Activated T-helper 1 cell treated with anti-CD3 and anti-CD28 coated beads, Interleukin-12 subunit alpha, Interleukin-12 subunit beta, Interleukin-2, Interleukin-4 antibody, amounts not matched to agents 30 ng/mL and 10 ng/mL and 1 ng/mL, durations not matched to agents 14 hours and 24 hours and 36 hours (primary cell): ENCODE measurements at regions not wholly inside any gene's neighbourhood (a gene's known extent, or its start where the extent isn't known, plus 50 kb on each side); places are given as distances from the start of the nearest gene placed in this dataset.
A peak's percentile ranks its signal among the peaks of the same experiment; 100 is the strongest.

Experiments used
- DNase-seq: peaks from one replicate; pipeline ENCODE4 v3.0.0; 2021; ENCODE audit warnings: low spot score
- H3K27ac Mint-ChIP-seq: one replicate; pipeline ENCODE4 v1.8.0; 2021; ENCODE audit warnings: mild to moderate bottlenecking, mixed read lengths
- H3K27me3 Mint-ChIP-seq: one replicate; pipeline ENCODE4 v1.8.0; 2022; ENCODE audit warnings: mild to moderate bottlenecking, moderate library complexity, mixed read lengths; ENCODE audit not compliant: insufficient read depth
- H3K36me3 Mint-ChIP-seq: one replicate; pipeline ENCODE4 v1.8.0; 2021; ENCODE audit warnings: low read depth, mixed read lengths
- H3K4me1 Mint-ChIP-seq: one replicate; pipeline ENCODE4 v1.8.0; 2021; ENCODE audit warnings: low read depth, mixed read lengths
- H3K4me3 Mint-ChIP-seq: one replicate; pipeline ENCODE4 v1.8.0; 2021; ENCODE audit warnings: mild to moderate bottlenecking, moderate library complexity, mixed read lengths
- H3K9me3 Mint-ChIP-seq: one replicate; pipeline ENCODE4 v1.8.0; 2021; ENCODE audit warnings: mixed read lengths
- intact Hi-C: fragments of 100-400 bp; cut with micrococcal nuclease; formaldehyde crosslinking; loops from one replicate; pipeline ENCODE4 v1.15.1; 2024

- no peak for DNase-seq
- Mint-ChIP-seq H3K27me3 (no peaks in the 10 kb centered on the region), H3K36me3 (no peaks in the 10 kb centered on the region), H3K4me3 (no peak overlapping the region), H3K27ac (no peak overlapping the region), H3K9me3 (no peaks in the 10 kb centered on the region), H3K4me1 (no peaks in the 10 kb centered on the region)
- intact Hi-C loops: loop anchor here (5.0 kb wide), 1 partner anchor 270 kb away; no protein-coding TSS in a partner anchor
Measured at GRCh38 chr4:138092060-138092459, 150.1 kb downstream of the SLC7A11 start.

GRCh38 chr4:138090918-138091676 is 151.1 kb downstream of the SLC7A11 start:
- Mint-ChIP-seq H3K4me3 (no peak overlapping the region), H3K27me3 (no peaks in the 10 kb centered on the region), H3K27ac (no peak overlapping the region), H3K9me3 (no peaks in the 10 kb centered on the region), H3K36me3 (no peaks in the 10 kb centered on the region), H3K4me1 (no peaks in the 10 kb centered on the region)
- no peak for DNase-seq
- intact Hi-C loops: loop anchor here (1.0 to 5.0 kb wide), 3 partner anchors 56 to 590 kb away; no protein-coding TSS in a partner anchor

GRCh38 chr4:138090150-138090917 is 151.8 kb downstream of the SLC7A11 start:
- intact Hi-C loops: loop anchor here (1.0 to 5.0 kb wide), 3 partner anchors 55 to 591 kb away; no protein-coding TSS in a partner anchor
- Mint-ChIP-seq H3K36me3 (no peaks in the 10 kb centered on the region), H3K27ac (no peak overlapping the region), H3K9me3 (no peaks in the 10 kb centered on the region), H3K4me1 (no peaks in the 10 kb centered on the region), H3K4me3 (no peak overlapping the region), H3K27me3 (no peaks in the 10 kb centered on the region)
- DNase-seq: peak; percentile 5

- Mint-ChIP-seq H3K9me3 (no peaks in the 10 kb centered on the region), H3K4me1 (no peaks in the 10 kb centered on the region), H3K27me3 (no peaks in the 10 kb centered on the region), H3K36me3 (no peaks in the 10 kb centered on the region), H3K27ac (no peak overlapping the region), H3K4me3 (no peak overlapping the region)
- intact Hi-C loops: no loop called here
- no peak for DNase-seq
Measured at GRCh38 chr4:138088449-138089208, 153.5 kb downstream of the SLC7A11 start.

GRCh38 chr4:138087066-138087719 is 155.0 kb downstream of the SLC7A11 start:
- Mint-ChIP-seq H3K36me3 (no peaks in the 10 kb centered on the region), H3K4me3 (no peak overlapping the region), H3K9me3 (no peaks in the 10 kb centered on the region), H3K27ac (no peak overlapping the region), H3K27me3 (no peaks in the 10 kb centered on the region), H3K4me1 (no peaks in the 10 kb centered on the region)
- DNase-seq: no peak
- intact Hi-C loops: no loop called here

- H3K9me3 Mint-ChIP-seq: no peaks in the 10 kb centered on the region
- H3K4me1 Mint-ChIP-seq: no peaks in the 10 kb centered on the region
- no peak for DNase-seq
- H3K36me3 Mint-ChIP-seq: no peaks in the 10 kb centered on the region
- H3K27me3 Mint-ChIP-seq: no peaks in the 10 kb centered on the region
- H3K4me3 Mint-ChIP-seq: no peak overlapping the region
- intact Hi-C loops: no loop called here
- no peak overlapping the region for H3K27ac Mint-ChIP-seq
Measured at GRCh38 chr4:138086611-138087041, 155.5 kb downstream of the SLC7A11 start.

GRCh38 chr4:138085736-138086305 is 156.3 kb downstream of the SLC7A11 start:
- Mint-ChIP-seq H3K27ac (no peak overlapping the region), H3K36me3 (no peaks in the 10 kb centered on the region), H3K9me3 (no peaks in the 10 kb centered on the region), H3K27me3 (no peaks in the 10 kb centered on the region), H3K4me1 (no peaks in the 10 kb centered on the region), H3K4me3 (no peak overlapping the region)
- DNase-seq: no peak
- intact Hi-C loops: no loop called here

GRCh38 chr4:138078751-138079520 is 163.2 kb downstream of the SLC7A11 start:
- Mint-ChIP-seq H3K4me1 (no peaks in the 10 kb centered on the region), H3K36me3 (no peaks in the 10 kb centered on the region), H3K9me3 (no peaks in the 10 kb centered on the region), H3K27ac (no peak overlapping the region), H3K4me3 (no peak overlapping the region), H3K27me3 (no peaks in the 10 kb centered on the region)
- intact Hi-C loops: no loop called here
- DNase-seq: no peak

GRCh38 chr4:138078253-138078652 is 163.9 kb downstream of the SLC7A11 start:
- Mint-ChIP-seq H3K4me1 (no peaks in the 10 kb centered on the region), H3K27ac (no peak overlapping the region), H3K9me3 (no peaks in the 10 kb centered on the region), H3K4me3 (no peak overlapping the region), H3K27me3 (no peaks in the 10 kb centered on the region), H3K36me3 (no peaks in the 10 kb centered on the region)
- intact Hi-C loops: no loop called here
- DNase-seq: no peak

GRCh38 chr4:138076561-138076960 is 165.6 kb downstream of the SLC7A11 start:
- no peaks in the 10 kb centered on the region for H3K27me3 Mint-ChIP-seq
- no peak for DNase-seq
- no peaks in the 10 kb centered on the region for H3K9me3 Mint-ChIP-seq
- no peak overlapping the region for H3K4me3 Mint-ChIP-seq
- H3K27ac Mint-ChIP-seq: no peak overlapping the region
- no peaks in the 10 kb centered on the region for H3K4me1 Mint-ChIP-seq
- H3K36me3 Mint-ChIP-seq: no peaks in the 10 kb centered on the region
- intact Hi-C loops: no loop called here

GRCh38 chr4:138070816-138071215 is 171.3 kb downstream of the SLC7A11 start:
- intact Hi-C loops: no loop called here
- H3K27ac Mint-ChIP-seq: no peak overlapping the region
- DNase-seq: no peak
- H3K9me3 Mint-ChIP-seq: no peaks in the 10 kb centered on the region
- H3K36me3 Mint-ChIP-seq: no peaks in the 10 kb centered on the region
- no peak overlapping the region for H3K4me3 Mint-ChIP-seq
- peaks cover 2% of the 10 kb centered on the region for H3K27me3 Mint-ChIP-seq
- no peaks in the 10 kb centered on the region for H3K4me1 Mint-ChIP-seq

GRCh38 chr4:138063581-138063980 is 178.6 kb downstream of the SLC7A11 start:
- Mint-ChIP-seq H3K27ac (no peak overlapping the region), H3K9me3 (no peaks in the 10 kb centered on the region), H3K27me3 (peaks cover 2% of the 10 kb centered on the region), H3K4me3 (no peak overlapping the region), H3K4me1 (no peaks in the 10 kb centered on the region), H3K36me3 (no peaks in the 10 kb centered on the region)
- intact Hi-C loops: no loop called here
- DNase-seq: no peak
